ENCODE measurements at regions not wholly inside any gene's neighbourhood (a gene's known extent, or its start where the extent isn't known, plus 50 kb on each side); places are given as distances from the start of the nearest gene placed in this dataset.

DNA sequence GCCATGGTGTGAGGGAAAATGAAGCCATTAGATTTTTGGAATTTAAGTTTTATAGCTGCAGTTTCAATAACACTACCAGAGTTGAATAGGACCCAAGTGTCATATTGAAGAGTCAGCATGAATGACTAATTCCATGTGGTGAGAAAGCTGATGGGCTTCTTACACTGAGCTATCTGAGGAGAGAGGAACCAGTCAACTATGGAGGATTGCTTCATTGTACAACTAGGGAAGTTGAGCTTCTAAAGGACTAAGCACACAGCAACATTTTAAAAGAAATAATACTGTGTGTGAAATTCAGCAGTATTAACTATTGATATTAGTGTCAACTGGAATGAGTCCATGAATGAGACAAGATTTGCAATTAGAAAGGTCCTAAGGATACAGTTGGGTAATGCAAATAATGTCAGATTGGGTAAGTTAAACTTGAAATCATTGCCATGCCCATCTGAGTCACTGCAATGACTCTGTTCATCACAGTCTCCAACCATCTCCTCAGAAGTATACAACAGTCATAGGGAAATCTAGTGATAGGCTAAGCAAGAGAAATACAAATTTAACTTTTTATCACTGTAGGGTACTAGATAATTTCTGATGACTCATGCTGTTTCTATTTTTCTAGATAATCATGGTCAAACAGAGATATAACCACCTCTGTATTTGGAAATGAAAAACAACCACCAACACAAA lies 394.2 kb downstream of the FSCB start:
- ChIA-PET CTCF (no interaction called here), POLR2A (ENCODE audit: unreplicated experiment) (no interaction called here)
- Histone ChIP-seq H2AFZ (ENCODE audit: low read length) (no peak overlapping the region), H3K4me3 (ENCODE audit: low read length) (no peak overlapping the region), H3K9me3 (ENCODE audit: low read length) (no peaks in the 10 kb centered on the region), H3K36me3 (ENCODE audit: low read depth, low read length) (no peaks in the 10 kb centered on the region), H4K20me1 (ENCODE audit: low read length) (no peaks in the 10 kb centered on the region), H3F3A (ENCODE audit: low read length, unreplicated experiment) (no peaks in the 10 kb centered on the region), H3K9me2 (replicated peaks; ENCODE audit: low read length) (no peaks in the 10 kb centered on the region), H3K27ac (ENCODE audit: low read length) (no peak overlapping the region), H3K4me2 (ENCODE audit: low read length) (no peak overlapping the region), H3K9ac (ENCODE audit: low read length) (no peak overlapping the region), H3K4me1 (ENCODE audit: insufficient read depth, low read length) (no peaks in the 10 kb centered on the region), H3K27me3 (ENCODE audit: low read length) (no peaks in the 10 kb centered on the region), H3K79me2 (ENCODE audit: low read length) (no peaks in the 10 kb centered on the region)
- intact Hi-C loops (cut with micrococcal nuclease) = no loop called here
- no peak for TF ChIP-seq EZH2 (IDR thresholded peaks at IDR 0.05; ENCODE audit: low read length, unreplicated experiment)
- TF ChIP-seq EZH2phosphoT487 (IDR thresholded peaks at IDR 0.05; ENCODE audit: borderline replicate concordance, low read length) = no peak
- TF ChIP-seq CTCF (conservative IDR thresholded peaks at IDR 0.05; ENCODE audit: low read depth, low read length) = no peak
- ATAC-seq (peak; percentile 40; the same call in 1 of the 2 replicates), DNase-seq (peak; percentile 2)
- no TSS peak for BruUV-seq (replicated peaks)

DNA sequence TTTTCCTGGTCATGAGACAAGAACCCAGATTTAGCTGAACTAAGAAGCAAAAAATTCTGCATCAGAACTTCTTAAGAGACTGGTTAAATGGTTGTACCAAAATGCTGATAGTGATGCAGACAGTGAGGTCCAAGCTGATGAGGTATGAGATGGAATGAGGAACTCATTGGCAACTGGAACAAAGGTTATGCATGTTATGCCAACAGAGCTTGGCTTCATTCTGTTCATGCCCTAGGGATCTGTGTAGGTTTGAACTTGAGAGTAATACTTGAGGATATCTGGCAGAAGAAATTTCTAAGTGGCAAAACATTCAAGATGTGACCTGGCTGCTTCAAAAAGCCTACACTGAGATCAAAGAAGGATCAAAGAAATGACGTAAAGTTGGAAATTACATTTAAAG lies 398.0 kb downstream of the FSCB start:
- Histone ChIP-seq H3F3A (ENCODE audit: low read length, unreplicated experiment) (no peaks in the 10 kb centered on the region), H4K20me1 (ENCODE audit: low read length) (no peaks in the 10 kb centered on the region), H3K27me3 (ENCODE audit: low read length) (no peaks in the 10 kb centered on the region), H3K27ac (ENCODE audit: low read length) (no peak overlapping the region), H2AFZ (ENCODE audit: low read length) (no peak overlapping the region), H3K4me2 (ENCODE audit: low read length) (no peak overlapping the region), H3K4me1 (ENCODE audit: insufficient read depth, low read length) (no peaks in the 10 kb centered on the region), H3K4me3 (ENCODE audit: low read length) (no peak overlapping the region), H3K36me3 (ENCODE audit: low read depth, low read length) (no peaks in the 10 kb centered on the region), H3K9me2 (replicated peaks; ENCODE audit: low read length) (no peaks in the 10 kb centered on the region), H3K9ac (ENCODE audit: low read length) (no peak overlapping the region), H3K79me2 (ENCODE audit: low read length) (no peaks in the 10 kb centered on the region), H3K9me3 (ENCODE audit: low read length) (0 out of 2 replicates have a peak, but pooled peaks cover 15% of the 10 kb centered on the region)
- intact Hi-C loops (cut with micrococcal nuclease) = no loop called here
- no TSS peak for BruUV-seq (replicated peaks)
- POLR2A ChIA-PET (ENCODE audit: unreplicated experiment) = no interaction called here
- no peak for TF ChIP-seq EZH2phosphoT487 (IDR thresholded peaks at IDR 0.05; ENCODE audit: borderline replicate concordance, low read length)
- TF ChIP-seq EZH2 (IDR thresholded peaks at IDR 0.05; ENCODE audit: low read length, unreplicated experiment) = no peak
- TF ChIP-seq CTCF (conservative IDR thresholded peaks at IDR 0.05; ENCODE audit: low read depth, low read length) = no peak
- DNase-seq = no peak
- ATAC-seq = no peak
- CTCF ChIA-PET = no interaction called here

DNA sequence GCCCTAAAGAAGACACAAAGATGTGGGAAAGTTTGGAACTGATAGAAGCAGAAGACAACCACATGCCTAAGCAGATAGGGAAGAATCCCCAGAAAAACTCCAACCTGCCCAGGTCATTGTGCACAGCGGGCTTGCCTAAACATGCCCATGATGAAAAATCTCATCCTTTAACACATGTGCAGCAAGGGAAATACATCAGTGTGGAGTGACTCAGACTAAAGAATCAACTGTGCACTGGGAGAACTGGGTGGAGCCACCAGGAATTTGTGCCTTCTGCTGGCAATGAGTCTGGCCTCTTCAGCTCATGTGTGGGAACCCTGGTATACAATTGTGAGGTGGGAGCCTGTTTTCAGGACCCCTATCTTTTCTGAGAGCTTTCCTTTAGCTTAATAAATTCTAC lies 398.5 kb downstream of the FSCB start:
- H2AFZ ChIP-seq (ENCODE audit: low read length) = no peak overlapping the region
- no peaks in the 10 kb centered on the region for H4K20me1 ChIP-seq (ENCODE audit: low read length)
- no peak overlapping the region for H3K9ac ChIP-seq (ENCODE audit: low read length)
- intact Hi-C loops (cut with micrococcal nuclease) = no loop called here
- no peaks in the 10 kb centered on the region for H3K4me1 ChIP-seq (ENCODE audit: insufficient read depth, low read length)
- H3K27ac ChIP-seq (ENCODE audit: low read length) = no peak overlapping the region
- no peaks in the 10 kb centered on the region for H3F3A ChIP-seq (ENCODE audit: low read length, unreplicated experiment)
- H3K79me2 ChIP-seq (ENCODE audit: low read length) = no peaks in the 10 kb centered on the region
- no peaks in the 10 kb centered on the region for H3K36me3 ChIP-seq (ENCODE audit: low read depth, low read length)
- no peak for ATAC-seq
- no peaks in the 10 kb centered on the region for H3K27me3 ChIP-seq (ENCODE audit: low read length)
- H3K9me2 ChIP-seq (replicated peaks; ENCODE audit: low read length) = no peaks in the 10 kb centered on the region
- no peak for DNase-seq
- H3K4me2 ChIP-seq (ENCODE audit: low read length) = no peak overlapping the region
- no peak overlapping the region for H3K4me3 ChIP-seq (ENCODE audit: low read length)
- 0 out of 2 replicates have a peak, but pooled peaks cover 15% of the 10 kb centered on the region for H3K9me3 ChIP-seq (ENCODE audit: low read length)
- ChIA-PET CTCF (no interaction called here), POLR2A (ENCODE audit: unreplicated experiment) (no interaction called here)
- BruUV-seq (replicated peaks) = no TSS peak
- TF ChIP-seq EZH2phosphoT487 (IDR thresholded peaks at IDR 0.05; ENCODE audit: borderline replicate concordance, low read length) (no peak), CTCF (conservative IDR thresholded peaks at IDR 0.05; ENCODE audit: low read depth, low read length) (no peak), EZH2 (IDR thresholded peaks at IDR 0.05; ENCODE audit: low read length, unreplicated experiment) (no peak)

Data from PC-3 (cell line).